HepG2 (cell line): ENCODE measurements at regions not wholly inside any gene's neighbourhood (a gene's known extent, or its start where the extent isn't known, plus 50 kb on each side); places are given as distances from the start of the nearest gene placed in this dataset.

ENCODE experiments used
- DZIP1 ChIP-seq: sonication (generic); formaldehyde crosslinking; IDR thresholded peaks from 2 replicates; pipeline ENCODE4 v1.5.0; 2020; ENCODE audit warnings: mild to moderate bottlenecking, missing genetic modification reagents
- FOXA1 ChIP-seq, 2 experiments: fragments of 450-650 bp in 1 of 2; sonication (generic) in 1 of 2; formaldehyde crosslinking in 1 of 2; IDR thresholded peaks; 2 replicates each; pipeline versions ENCODE4 v1.4.0 to v1.6.1; 2016 to 2020; ENCODE audit warnings: missing genetic modification reagents in 1 of 2
- THAP9 ChIP-seq: sonication (generic); formaldehyde crosslinking; IDR thresholded peaks from 2 replicates; pipeline ENCODE4; 2020; ENCODE audit warnings: missing genetic modification reagents, mild to moderate bottlenecking, borderline replicate concordance
- ZNF256 ChIP-seq: sonication (generic); formaldehyde crosslinking; conservative IDR thresholded peaks from 2 replicates; pipeline ENCODE4 v1.4.0; 2020; ENCODE audit warnings: missing genetic modification reagents
- ZNF7 ChIP-seq: IDR thresholded peaks from 2 replicates; pipeline ENCODE4 v1.6.1; 2016; ENCODE audit warnings: missing biosample characterization, missing genetic modification reagents
- TF ChIP-seq, protein P1 (sequence below): sonication (generic); formaldehyde crosslinking; IDR thresholded peaks from 2 replicates; pipeline ENCODE4 v1.8.1; 2022; ENCODE audit warnings: mild to moderate bottlenecking, missing genetic modification reagents
- TF ChIP-seq, protein P2 (sequence below): IDR thresholded peaks from 2 replicates; pipeline ENCODE4 v1.6.1; 2012; ENCODE audit warnings: low read depth, low read length, improper control_type of control experiment

- TF ChIP-seq DZIP1 (CRISPR knock-in tag) (no peak), THAP9 (no peak), ZNF256 (CRISPR knock-in tag) (no peak), FOXA1 (IDR thresholded peaks at IDR 0.05) (no peak), FOXA1 (CRISPR knock-in tag; IDR thresholded peaks at IDR 0.05) (no peak), ZNF7 (no peak)
- TF ChIP-seq, protein P1, sequence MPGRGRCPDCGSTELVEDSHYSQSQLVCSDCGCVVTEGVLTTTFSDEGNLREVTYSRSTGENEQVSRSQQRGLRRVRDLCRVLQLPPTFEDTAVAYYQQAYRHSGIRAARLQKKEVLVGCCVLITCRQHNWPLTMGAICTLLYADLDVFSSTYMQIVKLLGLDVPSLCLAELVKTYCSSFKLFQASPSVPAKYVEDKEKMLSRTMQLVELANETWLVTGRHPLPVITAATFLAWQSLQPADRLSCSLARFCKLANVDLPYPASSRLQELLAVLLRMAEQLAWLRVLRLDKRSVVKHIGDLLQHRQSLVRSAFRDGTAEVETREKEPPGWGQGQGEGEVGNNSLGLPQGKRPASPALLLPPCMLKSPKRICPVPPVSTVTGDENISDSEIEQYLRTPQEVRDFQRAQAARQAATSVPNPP (CRISPR knock-in tag), result no peak
- TF ChIP-seq, protein P2, sequence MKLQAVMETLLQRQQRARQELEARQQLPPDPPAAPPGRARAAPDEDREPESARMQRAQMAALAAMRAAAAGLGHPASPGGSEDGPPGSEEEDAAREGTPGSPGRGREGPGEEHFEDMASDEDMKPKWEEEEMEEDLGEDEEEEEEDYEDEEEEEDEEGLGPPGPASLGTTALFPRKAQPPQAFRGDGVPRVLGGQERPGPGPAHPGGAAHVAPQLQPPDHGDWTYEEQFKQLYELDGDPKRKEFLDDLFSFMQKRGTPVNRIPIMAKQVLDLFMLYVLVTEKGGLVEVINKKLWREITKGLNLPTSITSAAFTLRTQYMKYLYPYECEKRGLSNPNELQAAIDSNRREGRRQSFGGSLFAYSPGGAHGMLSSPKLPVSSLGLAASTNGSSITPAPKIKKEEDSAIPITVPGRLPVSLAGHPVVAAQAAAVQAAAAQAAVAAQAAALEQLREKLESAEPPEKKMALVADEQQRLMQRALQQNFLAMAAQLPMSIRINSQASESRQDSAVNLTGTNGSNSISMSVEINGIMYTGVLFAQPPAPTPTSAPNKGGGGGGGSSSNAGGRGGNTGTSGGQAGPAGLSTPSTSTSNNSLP, result no peak
Observed at GRCh38 chr9:120327322-120327721, 252.6 kb downstream of the CDK5RAP2 start (continued).
